Testis (tissue), 2 donors: ENCODE measurements at regions not wholly inside any gene's neighbourhood (a gene's known extent, or its start where the extent isn't known, plus 50 kb on each side); places are given as distances from the start of the nearest gene placed in this dataset.

Experiments
- DNase-seq: peaks from one replicate; pipeline ENCODE4 v3.0.0-alpha.2; 2019
- H3K27ac ChIP-seq, 2 donors: fragments of 200-600 bp; sonication (generic); one replicate each; pipeline ENCODE4 v1.5.1; 2019
- H3K27me3 ChIP-seq: fragments of 200-600 bp; sonication (generic); one replicate; pipeline ENCODE4 v1.5.1; 2019
- H3K36me3 ChIP-seq: fragments of 200-600 bp; sonication (generic); one replicate; pipeline ENCODE4 v1.5.1; 2017; ENCODE audit warnings: low read depth; ENCODE audit errors: missing control alignments
- H3K4me1 ChIP-seq: fragments of 200-600 bp; sonication (generic); one replicate; pipeline ENCODE4 v1.5.1; 2019
- H3K4me3 ChIP-seq, 2 donors: fragments of 200-600 bp; sonication (generic); one replicate each; pipeline ENCODE4 v1.5.1; 2017 to 2019
- H3K9me3 ChIP-seq: fragments of 200-600 bp; sonication (generic); one replicate; pipeline ENCODE4 v1.5.1; 2017
- CTCF ChIP-seq, 3 experiments: fragments of 450-650 bp in 2 of 3; fragments of 200-600 bp in 1 of 3; sonication (generic) in 1 of 3; IDR thresholded peaks; one replicate each; pipeline ENCODE4 v1.5.1; 2016 to 2019; ENCODE audit warnings: antibody characterized with exemption in 3 of 3, mild to moderate bottlenecking in 2 of 3, moderate library complexity in 1 of 3
- POLR2A ChIP-seq: fragments of 450-650 bp; IDR thresholded peaks from one replicate; pipeline ENCODE4 v1.6.1; 2017; ENCODE audit warnings: antibody characterized with exemption, mild to moderate bottlenecking, moderate library complexity
- WGBS, 2 donors: methylation state at CpG; one replicate each; pipeline ENCODE4 v1.1.5; 2018; 5-methylcytosine and 5-hydroxymethylcytosine counted together
- intact Hi-C: fragments of 100-400 bp; cut with DNase I; formaldehyde crosslinking; loops from one replicate; pipeline ENCODE4 v1.15.1; 2023; ENCODE audit warnings: low total_unique reads

- Histone ChIP-seq H3K27ac (no peak overlapping the region), H3K4me3 (no peak overlapping the region), H3K9me3 (no peaks in the 10 kb centered on the region), H3K4me1 (no peaks in the 10 kb centered on the region), H3K36me3 (no peaks in the 10 kb centered on the region), H3K27me3 (no peaks in the 10 kb centered on the region)
- intact Hi-C loops, result no loop called here
- TF ChIP-seq CTCF (IDR thresholded peaks at IDR 0.05) (no peak), POLR2A (no peak)
- no peak for DNase-seq
- 62 to 66% methylated on average over 6 of the region's 6 CpGs for WGBS, 2 donors
Measured at GRCh38 chr18:64410685-64411084, 261.8 kb upstream of the LINC00305 start.

- Histone ChIP-seq H3K27ac (no peak overlapping the region), H3K27me3 (no peaks in the 10 kb centered on the region), H3K4me1 (no peaks in the 10 kb centered on the region), H3K36me3 (no peaks in the 10 kb centered on the region), H3K9me3 (no peaks in the 10 kb centered on the region), H3K4me3 (no peak overlapping the region)
- DNase-seq, result no peak
- TF ChIP-seq CTCF (IDR thresholded peaks at IDR 0.05) (peak in 1 of 3 experiments; percentile 48), POLR2A (no peak)
- intact Hi-C loops, result no loop called here
Measured at GRCh38 chr18:64409511-64409910, 260.6 kb upstream of the LINC00305 start.

- Histone ChIP-seq H3K4me1 (no peaks in the 10 kb centered on the region), H3K27me3 (no peaks in the 10 kb centered on the region), H3K27ac (no peak overlapping the region), H3K36me3 (no peaks in the 10 kb centered on the region), H3K4me3 (no peak overlapping the region), H3K9me3 (no peaks in the 10 kb centered on the region)
- DNase-seq, result no peak
- TF ChIP-seq CTCF (IDR thresholded peaks at IDR 0.05) (no peak), POLR2A (no peak)
- 66 to 69% methylated on average over 2 of the region's 2 CpGs for WGBS, 2 donors
- intact Hi-C loops, result no loop called here
Measured at GRCh38 chr18:64407606-64408005, 258.7 kb upstream of the LINC00305 start.

- Histone ChIP-seq H3K36me3 (no peaks in the 10 kb centered on the region), H3K27me3 (no peaks in the 10 kb centered on the region), H3K27ac (no peak overlapping the region), H3K4me1 (no peaks in the 10 kb centered on the region), H3K9me3 (no peaks in the 10 kb centered on the region), H3K4me3 (no peak overlapping the region)
- 84 to 88% methylated on average over 4 of the region's 4 CpGs for WGBS, 2 donors
- TF ChIP-seq CTCF (IDR thresholded peaks at IDR 0.05), result no peak
- no peak for TF ChIP-seq POLR2A
- intact Hi-C loops, result no loop called here
- no peak for DNase-seq
Measured at GRCh38 chr18:64405161-64405560, 256.3 kb upstream of the LINC00305 start.

- no peaks in the 10 kb centered on the region for H3K4me1 ChIP-seq
- WGBS, 2 donors, result 75% methylated on average over 2 of the region's 2 CpGs
- no peaks in the 10 kb centered on the region for H3K9me3 ChIP-seq
- TF ChIP-seq CTCF (IDR thresholded peaks at IDR 0.05) (no peak), POLR2A (no peak)
- intact Hi-C loops, result no loop called here
- DNase-seq, result no peak
- no peak overlapping the region for H3K4me3 ChIP-seq
- no peaks in the 10 kb centered on the region for H3K27me3 ChIP-seq
- H3K36me3 ChIP-seq, result no peaks in the 10 kb centered on the region
- no peak overlapping the region for H3K27ac ChIP-seq
Measured at GRCh38 chr18:64403784-64404503, 255.1 kb upstream of the LINC00305 start.
